HepG2 (cell line): ENCODE measurements at regions not wholly inside any gene's neighbourhood (a gene's known extent, or its start where the extent isn't known, plus 50 kb on each side); places are given as distances from the start of the nearest gene placed in this dataset.

Experiments used
- CTCF ChIP-seq: sonication (generic); formaldehyde crosslinking; IDR thresholded peaks from 2 replicates; pipeline ENCODE4 v1.5.0; 2020; ENCODE audit warnings: mild to moderate bottlenecking, missing genetic modification reagents, moderate library complexity
- EED ChIP-seq: sonication (generic); formaldehyde crosslinking; IDR thresholded peaks from 2 replicates; pipeline ENCODE4 v1.5.0; 2020; ENCODE audit warnings: mild to moderate bottlenecking, missing genetic modification reagents
- HCFC1 ChIP-seq: fragments of 150-350 bp; IDR thresholded peaks from 2 replicates; pipeline ENCODE4 v1.6.1; 2014; ENCODE audit warnings: low read depth, low read length
- IKZF1 ChIP-seq: fragments of 450-650 bp; IDR thresholded peaks from 2 replicates; pipeline ENCODE4 v1.7.1; 2016
- MED8 ChIP-seq: sonication (generic); formaldehyde crosslinking; IDR thresholded peaks from 2 replicates; pipeline ENCODE4 v1.8.1; 2023; ENCODE audit warnings: mild to moderate bottlenecking, missing genetic modification reagents; ENCODE audit not compliant: insufficient replicate concordance
- RAD21 ChIP-seq: fragments of 450-650 bp; formaldehyde crosslinking; IDR thresholded peaks from 2 replicates; pipeline ENCODE4 v1.5.0; 2020; ENCODE audit warnings: mild to moderate bottlenecking
- THAP8 ChIP-seq: sonication (generic); formaldehyde crosslinking; IDR thresholded peaks from 2 replicates; pipeline ENCODE4 v1.5.1; 2020; ENCODE audit warnings: missing genetic modification reagents, mild to moderate bottlenecking, borderline replicate concordance
- YY1 ChIP-seq: IDR thresholded peaks from 2 replicates; pipeline ENCODE4 v1.6.1; 2011; ENCODE audit warnings: low read length, low read depth, moderate library complexity, mild to moderate bottlenecking; ENCODE audit not compliant: insufficient read depth, insufficient replicate concordance
- ZNF225 ChIP-seq: sonication (generic); formaldehyde crosslinking; IDR thresholded peaks from 2 replicates; pipeline ENCODE4 v1.4.0; 2020; ENCODE audit warnings: mild to moderate bottlenecking, missing genetic modification reagents
- ZNF567 ChIP-seq: sonication (generic); formaldehyde crosslinking; IDR thresholded peaks from 2 replicates; pipeline ENCODE4 v1.8.1; 2023; ENCODE audit warnings: mild to moderate bottlenecking, missing genetic modification reagents, borderline replicate concordance
- ZNF629 ChIP-seq: sonication (generic); formaldehyde crosslinking; conservative IDR thresholded peaks from 2 replicates; pipeline ENCODE4 v1.5.0; 2020; ENCODE audit warnings: missing genetic modification reagents

GRCh38 chr2:7353571-7353970, 436.4 kb downstream of the RNF144A start:
- TF ChIP-seq YY1 (no peak), MED8 (CRISPR knock-in tag) (no peak), HCFC1 (no peak), IKZF1 (no peak), ZNF225 (no peak), ZNF567 (CRISPR knock-in tag) (no peak), CTCF (CRISPR knock-in tag) (no peak), RAD21 (CRISPR knock-in tag) (no peak), THAP8 (CRISPR knock-in tag) (no peak), EED (CRISPR knock-in tag) (no peak), ZNF629 (CRISPR knock-in tag) (no peak)
